Spleen (tissue), 7 donors: ENCODE measurements at regions not wholly inside any gene's neighbourhood (a gene's known extent, or its start where the extent isn't known, plus 50 kb on each side); places are given as distances from the start of the nearest gene placed in this dataset.

ENCODE experiments used
- CTCF ChIP-seq, 11 experiments: fragments of 200-600 bp in 7 of 11; fragments of 450-650 bp in 4 of 11; sonication (generic) in 4 of 11; IDR thresholded peaks in 8 of 11; conservative IDR thresholded peaks in 3 of 11; 1 replicate in 7 of 11; 2 replicates in 4 of 11; pipeline versions ENCODE4 v1.4.0 to v1.8.0; 2016 to 2021; ENCODE audit warnings: antibody characterized with exemption in 11 of 11, inconsistent platforms in 4 of 11, mild to moderate bottlenecking in 1 of 11
- POLR2A ChIP-seq, 3 donors: fragments of 450-650 bp; IDR thresholded peaks; one replicate each; pipeline ENCODE4 v1.5.1; 2017; ENCODE audit warnings: antibody characterized with exemption in 3 of 3, mild to moderate bottlenecking in 1 of 3
- POLR2AphosphoS5 ChIP-seq, 3 donors: sonication (generic); formaldehyde crosslinking; IDR thresholded peaks; one replicate each; pipeline ENCODE4 v1.5.1; 2017; ENCODE audit warnings: antibody characterized with exemption in 3 of 3
- donor health status: DM: no; HTN: no; CAD: no; lungs with moderate emphysema.
- donor health status: DM: no; HTN: no; CAD: no.
- donor health status: DM: no; HTN: no; CAD: no.

- TF ChIP-seq POLR2A (IDR thresholded peaks at IDR 0.05): no peak
- TF ChIP-seq CTCF (IDR thresholded peaks at IDR 0.05 in 8 of 11, conservative IDR thresholded peaks at IDR 0.05 in 3 of 11): no peak
- no peak for TF ChIP-seq POLR2AphosphoS5 (IDR thresholded peaks at IDR 0.05)
Observed at GRCh38 chr15:96497951-96498350, 167.5 kb downstream of the NR2F2 start.
